ENCODE measurements at regions not wholly inside any gene's neighbourhood (a gene's known extent, or its start where the extent isn't known, plus 50 kb on each side); places are given as distances from the start of the nearest gene placed in this dataset.

GRCh38 chr14:61893371-61893940 lies 131.2 kb downstream of the SNAPC1 start:
- DNase-seq (ENCODE audit: low read depth in 2 of 2): no peak

- DNase-seq (ENCODE audit: low read depth in 2 of 2): peak; percentile 63 to 64
These were observed 132.3 kb downstream of the SNAPC1 start for GRCh38 chr14:61894452-61895077.

- no peak for DNase-seq (ENCODE audit: low read depth in 2 of 2)
These were observed 135.1 kb downstream of the SNAPC1 start for GRCh38 chr14:61897300-61897699.

GRCh38 chr14:61898568-61898967 lies 136.3 kb downstream of the SNAPC1 start:
- DNase-seq (ENCODE audit: low read depth in 2 of 2): no peak

- no peak for DNase-seq (ENCODE audit: low read depth in 2 of 2)
These were observed 137.3 kb downstream of the SNAPC1 start for GRCh38 chr14:61899497-61899896.

GRCh38 chr14:61904946-61905345 lies 142.7 kb downstream of the SNAPC1 start:
- no peak for DNase-seq (ENCODE audit: low read depth in 2 of 2)

GRCh38 chr14:61911574-61911973 lies 149.4 kb downstream of the SNAPC1 start:
- no peak for DNase-seq (ENCODE audit: low read depth in 2 of 2)

- no peak for DNase-seq (ENCODE audit: low read depth in 2 of 2)
These were observed 156.8 kb downstream of the SNAPC1 start for GRCh38 chr14:61918998-61919397.

- no peak for DNase-seq (ENCODE audit: low read depth in 2 of 2)
These were observed 161.1 kb downstream of the SNAPC1 start for GRCh38 chr14:61923348-61923747.

GRCh38 chr14:61925043-61925442 lies 162.8 kb downstream of the SNAPC1 start:
- no peak for DNase-seq (ENCODE audit: low read depth in 2 of 2)

- DNase-seq (ENCODE audit: low read depth in 2 of 2): no peak
These were observed 163.7 kb downstream of the SNAPC1 start for GRCh38 chr14:61925732-61926435.

GRCh38 chr14:61927060-61927459 lies 164.8 kb downstream of the SNAPC1 start:
- DNase-seq (ENCODE audit: low read depth in 2 of 2): no peak

- no peak for DNase-seq (ENCODE audit: low read depth in 2 of 2)
These were observed 165.3 kb downstream of the SNAPC1 start for GRCh38 chr14:61927520-61927919.

GRCh38 chr14:61928300-61928699 lies 166.1 kb downstream of the SNAPC1 start:
- no peak for DNase-seq (ENCODE audit: low read depth in 2 of 2)

- no peak for DNase-seq (ENCODE audit: low read depth in 2 of 2)
These were observed 166.5 kb downstream of the SNAPC1 start for GRCh38 chr14:61928701-61929100.

- no peak for DNase-seq (ENCODE audit: low read depth in 2 of 2)
These were observed 167.4 kb downstream of the SNAPC1 start for GRCh38 chr14:61929651-61930050.

GRCh38 chr14:61930101-61930857 lies 168.1 kb downstream of the SNAPC1 start:
- DNase-seq (ENCODE audit: low read depth in 2 of 2): no peak

GRCh38 chr14:61932974-61933373 lies 170.8 kb downstream of the SNAPC1 start:
- no peak for DNase-seq (ENCODE audit: low read depth in 2 of 2)

- DNase-seq (ENCODE audit: low read depth in 2 of 2): no peak
These were observed 172.2 kb downstream of the SNAPC1 start for GRCh38 chr14:61934385-61934784.

- DNase-seq (ENCODE audit: low read depth in 2 of 2): no peak
These were observed 177.6 kb downstream of the SNAPC1 start for GRCh38 chr14:61939776-61940175.

- DNase-seq (ENCODE audit: low read depth in 2 of 2): no peak
These were observed 178.6 kb downstream of the SNAPC1 start for GRCh38 chr14:61940666-61941420.

All from stimulated activated CD4-positive, alpha-beta T cell treated with anti-CD3 and anti-CD28 coated beads, Interleukin-4, amount 100 ng/mL, for 48 hours (primary cell).